RCC 7860 (cell line): ENCODE measurements at regions not wholly inside any gene's neighbourhood (a gene's known extent, or its start where the extent isn't known, plus 50 kb on each side); places are given as distances from the start of the nearest gene placed in this dataset.

Experiments used
- DNase-seq: peaks from one replicate; pipeline ENCODE4 v3.0.0-alpha.2; 2015; ENCODE audit warnings: low spot score
- FAIRE-seq: peaks from 2 replicates; lab custom pipeline; 2012; peaks lifted over from hg19 to GRCh38; lab: Jason Lieb, UNC

DNA sequence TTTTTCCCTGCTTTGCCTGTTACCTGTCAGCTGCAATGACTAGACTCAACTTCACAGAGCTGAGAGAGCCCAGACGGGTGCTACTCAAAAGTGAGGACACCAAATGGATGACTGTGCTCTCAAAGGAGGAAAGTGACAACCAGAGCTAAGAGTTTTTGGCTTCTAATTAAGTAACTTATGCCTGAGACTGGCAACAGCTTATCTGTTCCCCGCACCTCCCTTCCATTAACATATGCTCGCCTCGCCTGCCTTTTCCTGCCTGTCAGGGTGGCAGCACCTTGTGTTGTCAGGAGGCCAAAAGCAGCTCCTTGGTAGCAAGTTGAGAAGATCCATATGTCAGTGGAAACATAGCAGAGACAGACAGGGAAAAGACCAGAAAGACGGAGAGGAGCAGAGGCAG, 573.9 kb upstream of the KIRREL3 start:
- DNase-seq (no peak), FAIRE-seq (no peak)

GRCh38 chr11:127568891-127569290, 568.3 kb upstream of the KIRREL3 start:
- FAIRE-seq (no peak), DNase-seq (no peak)

GRCh38 chr11:127567237-127567932, 566.8 kb upstream of the KIRREL3 start:
- no peak for DNase-seq
- FAIRE-seq, result no peak

- no peak for FAIRE-seq
- DNase-seq, result no peak
Measured at GRCh38 chr11:127564810-127565209, 564.2 kb upstream of the KIRREL3 start.

DNA sequence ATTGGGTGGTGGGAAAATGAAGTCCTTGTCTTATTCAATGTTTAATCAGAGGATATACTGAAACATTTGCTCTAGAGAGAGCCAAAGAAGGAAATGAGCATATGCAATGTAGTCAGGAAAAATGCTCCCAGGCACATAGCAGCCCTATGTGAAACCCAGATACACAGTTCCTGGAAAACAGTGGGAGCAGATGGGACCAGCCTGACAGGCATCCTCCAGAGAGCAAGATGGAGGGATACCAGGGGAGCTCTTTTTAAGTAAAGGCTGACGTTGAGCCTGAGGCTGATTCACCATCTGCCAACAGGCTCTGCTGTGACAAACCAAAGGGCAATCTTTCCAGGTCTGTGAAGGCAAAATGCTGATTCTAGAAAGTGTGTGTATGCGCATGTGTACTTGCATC, 559.4 kb upstream of the KIRREL3 start:
- DNase-seq (no peak), FAIRE-seq (no peak)

DNA sequence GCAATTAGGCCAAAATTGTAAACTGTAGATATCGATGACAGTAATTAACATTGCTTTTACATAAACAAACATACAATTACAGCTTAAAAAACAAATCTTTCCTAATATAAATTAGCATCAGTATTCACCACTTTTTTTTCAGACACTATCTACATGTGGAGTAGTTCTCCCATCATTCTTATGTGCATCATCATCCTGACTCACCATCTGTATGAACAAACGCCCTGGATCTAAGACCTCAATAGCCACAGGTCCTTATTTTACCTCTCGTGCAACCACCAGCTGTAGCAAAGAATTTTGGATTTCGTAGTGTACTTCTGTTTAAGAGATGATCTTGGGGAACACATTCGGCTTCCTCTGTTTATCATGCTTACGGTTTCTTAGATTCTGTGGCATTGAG, 551.9 kb upstream of the KIRREL3 start:
- no peak for FAIRE-seq
- no peak for DNase-seq

GRCh38 chr11:127531167-127531566, 530.6 kb upstream of the KIRREL3 start:
- DNase-seq (no peak), FAIRE-seq (no peak)

DNA sequence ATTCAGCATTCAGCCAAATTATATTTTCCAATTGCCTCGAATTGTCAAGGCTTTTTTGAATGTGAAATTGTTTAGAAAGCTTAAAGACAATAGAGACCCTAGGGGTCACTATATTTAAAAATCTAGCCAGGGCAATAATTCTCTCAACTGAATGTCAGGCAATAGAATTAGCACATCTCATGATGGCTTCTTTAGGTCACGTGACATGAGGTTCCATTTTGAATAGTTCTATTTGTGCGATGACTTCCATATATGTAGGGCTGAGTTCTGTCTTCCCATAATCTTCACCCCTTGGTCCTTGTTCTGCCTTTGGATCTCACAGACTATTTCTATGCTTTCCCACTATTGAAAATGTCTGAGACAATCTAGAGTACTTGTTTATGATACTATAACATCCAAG, 527.7 kb upstream of the KIRREL3 start:
- DNase-seq (no peak), FAIRE-seq (no peak)

DNA sequence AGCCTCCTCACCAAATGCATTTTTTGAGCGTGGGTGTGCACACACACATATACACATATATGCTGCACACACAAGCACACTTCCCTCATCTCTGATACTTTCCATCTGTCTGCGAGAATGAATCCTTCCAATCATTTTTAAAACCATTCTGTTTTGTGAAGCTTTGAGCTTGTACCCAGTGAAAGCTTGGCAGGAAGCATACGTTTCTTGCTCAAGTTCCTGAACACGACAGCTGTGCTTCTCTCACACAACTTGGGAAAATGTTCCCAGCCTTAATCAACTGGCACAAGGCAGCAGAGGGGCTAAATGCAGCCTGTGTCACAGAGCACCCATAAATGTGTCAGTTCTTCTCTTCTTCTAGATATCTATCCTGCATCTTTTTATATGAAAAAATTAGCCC, 524.0 kb upstream of the KIRREL3 start:
- FAIRE-seq, result no peak
- DNase-seq, result no peak

DNA sequence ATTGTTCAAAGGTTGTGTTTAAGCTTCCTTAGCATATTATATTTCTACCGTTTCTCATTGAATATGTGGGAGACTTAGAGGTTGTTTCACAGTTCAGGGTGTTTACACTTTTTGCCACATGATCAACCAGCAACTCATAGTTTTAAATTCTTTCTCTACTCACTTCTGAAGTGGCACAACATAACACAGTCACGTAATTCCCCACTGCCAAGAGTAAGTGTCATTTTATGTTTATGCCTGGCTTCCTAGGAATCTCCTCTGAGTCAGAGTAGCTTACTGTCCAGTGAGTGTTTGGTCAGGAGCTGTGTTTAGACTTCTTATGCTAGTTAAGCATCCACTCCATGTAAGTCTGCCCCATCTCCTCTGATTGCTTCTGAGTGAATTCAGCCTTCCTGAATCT, 520.8 kb upstream of the KIRREL3 start:
- FAIRE-seq (no peak), DNase-seq (no peak)

- DNase-seq (no peak), FAIRE-seq (no peak)
Measured at GRCh38 chr11:127507851-127508250, 507.3 kb upstream of the KIRREL3 start.

GRCh38 chr11:127506647-127507046, 506.1 kb upstream of the KIRREL3 start:
- no peak for FAIRE-seq
- no peak for DNase-seq

GRCh38 chr11:127506126-127506525, 505.6 kb upstream of the KIRREL3 start:
- DNase-seq, result no peak
- FAIRE-seq, result no peak

DNA sequence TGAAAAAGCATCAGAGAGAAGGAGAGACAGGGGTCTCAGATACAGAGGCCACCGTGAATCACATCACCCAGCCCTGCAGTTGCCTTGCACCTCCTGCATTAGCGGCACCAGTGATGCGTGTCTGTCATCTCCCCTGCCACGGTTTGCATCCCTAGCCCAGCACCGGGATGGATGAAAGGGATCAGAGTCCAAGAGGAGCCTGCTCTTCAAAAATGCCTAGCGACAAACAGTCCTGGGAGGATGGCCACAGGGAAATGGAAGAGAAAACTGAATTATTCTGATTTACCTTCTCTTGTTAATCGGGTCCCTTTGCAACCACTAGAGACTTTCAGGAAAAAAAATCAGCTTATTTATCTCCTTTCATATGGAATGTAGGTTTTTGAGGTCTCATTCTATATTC, 495.6 kb upstream of the KIRREL3 start:
- FAIRE-seq (no peak), DNase-seq (no peak)

GRCh38 chr11:127493330-127494022, 492.9 kb upstream of the KIRREL3 start:
- DNase-seq, result peak; percentile 4
- no peak for FAIRE-seq

DNA sequence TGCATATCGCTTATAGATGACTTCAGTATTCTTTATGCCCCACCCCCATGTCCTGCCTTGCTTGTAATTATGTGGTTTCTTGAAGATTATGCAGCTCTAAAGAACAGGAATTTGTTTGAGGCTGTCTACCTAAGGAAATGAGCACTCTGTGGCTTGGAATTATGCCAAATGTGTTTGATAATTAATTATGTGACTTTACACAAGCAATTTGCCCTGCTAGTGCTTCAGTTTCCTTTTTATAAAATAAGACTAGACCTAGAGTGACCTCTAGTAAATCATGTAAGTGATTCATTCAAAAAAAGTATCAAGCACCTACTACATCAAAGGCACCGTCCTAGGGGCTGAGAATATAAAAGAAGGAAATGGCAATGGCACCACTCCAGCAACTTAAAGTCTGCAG, 491.5 kb upstream of the KIRREL3 start:
- no peak for DNase-seq
- FAIRE-seq, result no peak

DNA sequence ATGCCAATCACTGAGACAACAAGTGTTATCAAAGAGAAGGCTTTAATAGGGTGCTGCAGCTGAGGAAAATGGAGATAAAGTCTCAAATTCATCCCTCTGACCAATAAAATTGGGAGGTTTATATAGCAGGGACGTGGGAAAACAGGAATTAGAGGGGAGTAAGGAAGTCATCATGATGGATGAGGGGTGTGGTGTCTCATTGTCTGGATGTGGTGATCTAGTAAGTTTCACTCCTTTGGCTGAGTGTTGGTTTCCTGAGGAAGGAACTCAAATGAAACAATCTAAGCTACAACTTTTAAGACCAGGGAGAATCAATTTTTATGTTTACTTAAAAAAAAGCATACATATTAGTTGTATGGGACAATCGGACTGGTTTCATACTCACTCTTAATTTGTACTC, 491.0 kb upstream of the KIRREL3 start:
- DNase-seq (no peak), FAIRE-seq (no peak)

DNA sequence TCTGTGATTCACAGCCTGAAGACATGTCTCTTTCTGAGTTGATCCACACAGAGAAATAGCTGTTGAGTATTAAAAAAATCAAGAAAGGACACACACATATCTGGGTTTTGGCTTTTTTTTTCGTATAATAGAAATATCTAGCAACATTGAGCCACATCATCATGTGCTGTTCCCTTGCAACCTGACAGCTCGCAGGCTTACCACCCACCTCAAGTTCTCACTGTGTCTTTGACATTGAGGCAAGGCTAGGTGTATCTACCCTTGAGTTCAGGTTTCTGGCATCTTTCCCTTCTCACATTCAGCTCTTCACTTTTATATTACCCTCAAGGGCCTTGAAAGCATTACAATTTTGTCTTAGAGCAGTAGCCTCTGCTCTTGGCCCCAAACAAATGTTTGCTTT, 490.3 kb upstream of the KIRREL3 start:
- DNase-seq, result no peak
- no peak for FAIRE-seq

GRCh38 chr11:127485541-127485940, 485.0 kb upstream of the KIRREL3 start:
- DNase-seq (no peak), FAIRE-seq (no peak)

GRCh38 chr11:127481391-127481790, 480.8 kb upstream of the KIRREL3 start:
- FAIRE-seq (no peak), DNase-seq (no peak)

DNA sequence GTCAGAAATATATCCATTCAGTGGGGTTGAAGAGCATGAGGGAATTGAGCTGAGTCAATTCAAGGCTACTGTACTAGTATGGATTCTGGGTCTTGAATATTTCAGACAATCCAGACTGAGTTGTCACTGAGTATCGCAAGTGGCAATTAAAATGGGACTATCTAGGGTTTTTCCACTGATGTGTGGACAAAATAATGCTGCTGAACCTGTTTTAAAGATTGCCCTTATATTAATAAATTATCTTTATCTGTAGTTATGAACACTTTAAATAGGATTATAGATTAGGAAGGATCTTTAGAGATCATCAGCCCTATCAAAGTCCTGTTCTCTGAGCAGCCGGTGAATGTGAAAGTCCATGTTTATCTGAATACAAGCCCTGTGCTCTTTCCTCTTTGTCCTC, 478.3 kb upstream of the KIRREL3 start:
- no peak for FAIRE-seq
- DNase-seq, result no peak

- DNase-seq (no peak), FAIRE-seq (no peak)
Measured at GRCh38 chr11:127474766-127475165, 474.2 kb upstream of the KIRREL3 start.

GRCh38 chr11:127472505-127472904, 471.9 kb upstream of the KIRREL3 start:
- no peak for FAIRE-seq
- DNase-seq, result no peak
